Inferior parietal cortex (tissue), 1 donor: ENCODE measurements at regions not wholly inside any gene's neighbourhood (a gene's known extent, or its start where the extent isn't known, plus 50 kb on each side); places are given as distances from the start of the nearest gene placed in this dataset.

Source experiments
- DNase-seq: peaks from one replicate; pipeline ENCODE4 v3.0.0-alpha.2; 2016; ENCODE audit errors: extremely low spot score

DNA sequence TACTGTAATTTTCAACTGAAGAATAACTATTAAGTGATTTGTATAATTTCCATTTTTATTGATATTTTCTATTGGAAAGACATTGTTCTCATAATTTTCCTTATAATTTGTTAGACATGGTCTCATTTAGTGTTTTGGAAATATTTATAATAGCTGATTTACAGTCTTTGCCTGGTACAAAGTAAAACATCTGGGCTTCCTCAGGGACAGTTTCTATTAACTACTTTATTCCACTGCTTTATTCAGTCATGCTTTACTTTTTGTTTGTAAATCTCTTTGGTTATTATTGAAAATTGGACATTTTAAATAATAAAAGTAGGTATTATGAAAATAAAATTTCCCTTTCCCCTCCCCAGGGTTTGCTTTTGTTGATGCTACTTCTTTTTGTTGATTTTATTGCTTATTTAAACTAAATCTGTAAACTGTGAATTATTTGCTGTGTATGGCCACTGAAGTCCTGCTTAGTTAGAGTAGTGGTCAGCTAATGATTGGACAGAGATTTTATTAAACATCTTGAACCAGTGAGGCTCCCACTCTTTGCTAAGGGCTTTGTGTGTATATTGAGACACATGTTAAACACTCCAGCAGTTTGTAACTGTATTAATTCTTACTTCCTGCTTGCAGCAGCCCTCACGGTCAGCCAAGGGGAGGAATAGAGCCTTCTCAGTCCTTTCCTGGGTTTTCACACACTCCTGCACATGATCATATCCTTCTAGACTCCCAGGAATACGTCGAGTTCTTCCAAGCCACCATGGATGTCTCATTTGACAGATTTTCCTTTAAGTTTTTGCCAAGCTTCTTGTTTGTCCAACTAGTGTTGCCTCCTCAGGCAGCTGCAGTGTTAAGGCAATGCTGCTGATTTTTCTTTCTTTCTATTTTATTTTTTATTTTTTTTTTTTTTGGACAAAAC lies 994.6 kb upstream of the PRMT6 start:
- no peak for DNase-seq

- no peak for DNase-seq
These were observed 993.0 kb upstream of the PRMT6 start for GRCh38 chr1:106063510-106063909.

DNA sequence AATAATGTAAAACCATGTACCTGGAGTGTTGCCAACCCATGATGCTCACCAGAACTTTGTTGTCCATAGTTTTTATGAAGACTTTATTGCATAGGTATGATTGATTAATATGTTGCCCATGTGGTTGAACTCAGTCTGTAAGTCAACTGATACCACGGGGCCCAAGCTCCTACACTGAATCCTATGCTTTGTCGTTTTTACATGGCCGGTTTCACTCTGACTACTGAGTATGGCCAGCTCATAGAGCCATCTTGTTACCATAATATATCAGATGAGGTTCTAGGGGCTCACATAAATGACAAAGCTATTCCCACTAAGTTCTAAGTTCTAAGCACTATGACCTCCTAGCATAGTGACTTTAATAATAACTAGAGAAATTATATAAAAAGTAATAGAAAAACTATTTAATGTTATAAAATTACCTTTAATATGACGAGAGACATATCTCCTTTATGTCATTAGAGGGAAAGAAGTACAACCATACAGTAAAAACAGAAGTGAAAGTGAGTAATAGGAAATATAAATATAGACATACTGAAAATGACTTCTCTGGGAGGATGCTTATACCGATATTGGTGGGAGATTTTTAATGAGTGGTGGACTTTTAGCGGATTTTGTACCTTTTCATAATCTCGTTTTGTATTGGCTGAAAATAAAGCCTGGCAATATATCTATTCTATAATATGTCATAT lies 983.4 kb upstream of the PRMT6 start:
- DNase-seq = no peak

GRCh38 chr1:106080608-106081325 lies 975.7 kb upstream of the PRMT6 start:
- no peak for DNase-seq

DNA sequence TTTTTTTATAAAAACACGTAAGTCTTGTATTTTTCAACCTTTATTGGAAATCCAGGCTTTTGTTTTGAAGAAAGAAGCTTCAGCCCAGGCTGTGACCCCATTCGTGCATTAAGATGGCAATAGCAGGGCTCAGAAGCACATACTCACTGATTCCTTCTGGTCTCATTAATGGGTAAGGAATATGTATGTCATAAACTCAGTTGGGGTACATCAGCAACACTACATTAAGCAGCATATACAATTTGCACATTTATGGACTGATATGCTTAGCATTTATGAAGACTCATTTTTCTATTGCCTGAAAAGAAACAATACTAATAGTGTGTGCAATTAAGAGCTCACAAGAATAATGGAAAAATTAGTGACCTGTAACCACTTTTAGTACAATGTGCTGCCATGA lies 945.4 kb upstream of the PRMT6 start:
- DNase-seq = no peak

DNA sequence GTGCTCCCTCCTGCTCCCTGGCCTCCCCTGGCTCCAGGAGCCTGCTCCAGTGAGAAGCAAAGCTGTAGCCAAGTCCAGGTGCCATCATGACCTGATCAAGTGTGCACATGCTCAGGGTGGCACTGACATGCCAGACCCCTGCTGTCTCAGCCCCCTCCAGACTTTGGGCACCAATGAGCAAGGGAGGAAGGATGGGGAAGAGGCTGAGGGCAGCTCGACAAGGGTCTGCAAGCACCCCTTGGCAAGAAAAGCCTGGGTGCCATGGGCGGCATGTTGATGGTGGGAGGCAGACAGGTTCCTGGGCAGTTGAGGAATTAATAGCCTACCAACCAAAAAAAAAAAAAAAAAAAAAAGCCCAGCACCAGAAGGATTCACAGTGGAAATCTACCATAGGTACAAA lies 942.6 kb upstream of the PRMT6 start:
- DNase-seq = no peak

- DNase-seq = no peak
These were observed 935.7 kb upstream of the PRMT6 start for GRCh38 chr1:106120789-106121188.

DNA sequence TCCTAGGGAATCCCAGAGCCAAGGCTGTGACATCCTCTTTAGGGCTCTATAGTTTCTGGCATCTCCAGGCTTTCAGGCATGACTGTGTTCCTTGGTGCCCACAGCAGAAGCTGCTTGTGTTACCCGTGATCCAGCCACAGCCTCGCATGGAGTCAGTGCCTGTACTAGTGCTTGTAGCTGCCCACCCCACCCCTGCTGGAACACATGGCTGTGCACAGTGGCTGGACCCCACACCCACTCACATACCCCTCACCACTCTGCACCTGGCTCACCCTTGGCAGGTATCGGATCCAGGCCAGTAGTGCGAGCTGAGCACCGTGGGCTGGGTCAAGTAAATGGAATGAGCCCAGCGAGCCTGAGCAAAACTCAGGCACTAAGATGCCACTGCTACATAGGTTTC lies 934.7 kb upstream of the PRMT6 start:
- DNase-seq = no peak

DNA sequence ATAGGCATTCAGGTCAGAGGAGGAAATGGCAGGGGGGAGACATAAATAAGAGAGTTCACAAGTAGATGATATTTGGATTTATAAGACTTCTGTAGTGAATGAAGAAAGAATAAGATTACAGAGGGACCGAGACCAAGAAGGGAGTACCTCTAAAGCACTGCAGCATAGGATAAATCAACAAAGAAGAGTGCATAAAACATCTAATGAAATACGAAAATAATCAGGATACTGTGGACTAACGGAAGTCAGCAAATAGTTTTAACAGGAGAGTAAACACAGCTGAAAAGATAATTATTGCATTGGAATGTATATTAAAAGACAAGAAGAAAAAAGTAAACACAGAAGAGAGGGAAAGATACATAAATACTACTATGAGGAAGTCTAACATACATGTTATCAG lies 921.9 kb upstream of the PRMT6 start:
- DNase-seq = no peak

- DNase-seq = no peak
These were observed 883.4 kb upstream of the PRMT6 start for GRCh38 chr1:106173101-106173500.

DNA sequence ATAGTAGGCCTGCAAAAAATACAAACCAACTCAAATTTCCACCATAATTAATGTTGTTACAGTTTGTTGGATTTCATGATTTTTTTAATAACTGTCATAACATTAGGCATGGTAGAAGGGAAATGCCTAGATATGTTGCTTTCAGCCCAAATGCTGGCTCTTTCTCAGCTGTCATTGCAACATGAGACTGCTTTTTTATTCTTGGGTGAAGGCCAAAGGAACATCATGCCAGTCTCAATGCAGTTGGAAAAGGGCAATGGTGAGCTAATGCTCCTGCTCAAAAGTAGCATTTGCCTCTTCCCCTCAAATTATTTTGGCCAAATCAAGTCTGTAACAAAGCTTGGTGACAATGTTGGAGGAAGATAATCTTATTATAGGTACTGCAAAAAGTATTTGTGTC lies 877.7 kb upstream of the PRMT6 start:
- DNase-seq = no peak

GRCh38 chr1:106181866-106182265 lies 874.6 kb upstream of the PRMT6 start:
- no peak for DNase-seq

DNA sequence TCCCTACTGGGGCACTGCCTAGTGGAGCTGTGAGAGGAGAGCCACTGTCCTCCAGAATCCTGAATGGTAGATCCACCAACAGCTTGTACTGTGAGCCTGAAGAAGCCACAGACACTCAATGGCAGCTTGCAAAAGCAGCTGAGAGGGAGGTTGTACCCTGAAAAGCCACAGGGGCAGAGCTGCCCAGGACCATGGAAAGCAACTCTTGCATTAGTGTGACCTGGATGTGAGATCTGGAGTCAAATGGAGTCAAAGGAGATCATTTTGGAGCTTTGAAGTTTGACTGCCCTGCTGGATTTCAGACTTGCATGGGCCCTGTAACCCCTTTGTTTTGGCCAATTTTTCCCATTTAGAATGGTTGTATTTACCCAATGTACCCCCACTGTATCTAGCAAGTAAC lies 871.4 kb upstream of the PRMT6 start:
- no peak for DNase-seq

- no peak for DNase-seq
These were observed 866.7 kb upstream of the PRMT6 start for GRCh38 chr1:106189780-106190179.

DNA sequence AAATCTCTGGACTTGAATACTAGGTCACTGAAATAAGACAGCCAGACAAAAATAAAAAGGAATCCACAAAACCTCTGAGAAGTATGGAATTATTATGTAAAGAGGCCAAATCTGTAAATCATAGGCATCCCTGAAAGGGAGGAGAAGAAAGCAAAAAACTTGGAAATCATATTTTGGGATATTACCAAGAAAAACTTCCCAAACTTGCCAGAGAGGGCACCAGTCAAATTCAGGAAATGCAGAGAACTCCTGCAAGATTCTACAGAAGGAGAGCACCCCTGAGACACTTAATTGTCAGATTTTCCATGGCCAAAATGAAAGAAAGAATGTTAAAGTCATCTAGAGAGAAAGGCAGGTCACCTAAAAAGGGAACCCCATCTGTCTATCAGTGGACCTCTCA lies 862.3 kb upstream of the PRMT6 start:
- DNase-seq = no peak

DNA sequence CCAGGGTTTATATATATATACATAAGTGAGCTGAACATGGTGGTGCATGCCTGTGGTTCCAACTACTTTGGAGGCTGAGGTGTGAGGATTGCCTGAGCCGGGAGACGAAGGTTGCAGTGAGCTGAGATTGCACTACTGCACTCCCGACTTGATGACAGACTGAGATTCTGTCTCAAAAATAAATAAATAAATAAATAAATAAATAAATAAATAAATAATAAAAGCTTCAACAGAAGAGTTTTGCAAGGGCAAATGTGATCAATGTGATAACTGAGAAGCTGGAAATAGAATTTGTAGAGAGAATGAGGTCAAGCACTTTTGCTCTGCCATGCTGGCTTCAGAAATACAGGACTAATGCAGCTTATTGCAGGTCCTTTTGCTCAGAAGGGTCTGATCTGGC lies 855.8 kb upstream of the PRMT6 start:
- no peak for DNase-seq

GRCh38 chr1:106207185-106207584 lies 849.3 kb upstream of the PRMT6 start:
- no peak for DNase-seq

DNA sequence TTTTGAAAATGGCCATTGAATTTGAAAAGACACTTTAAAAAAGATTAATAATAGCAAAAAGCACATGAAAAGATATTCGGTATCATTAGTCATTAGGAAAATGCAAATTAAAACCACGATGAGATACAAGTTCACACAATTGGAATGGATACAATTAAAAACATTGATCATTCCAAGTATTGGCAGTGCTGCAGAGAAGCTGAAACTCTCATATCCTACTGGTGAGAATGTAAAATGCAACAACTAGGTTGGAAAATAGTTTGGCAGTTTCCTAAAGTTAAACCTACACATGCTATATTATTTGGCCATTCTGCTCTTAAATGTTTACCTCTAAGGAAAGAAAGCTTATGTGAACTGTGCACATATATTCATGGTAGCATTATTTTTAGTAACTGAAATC lies 838.7 kb upstream of the PRMT6 start:
- no peak for DNase-seq

DNA sequence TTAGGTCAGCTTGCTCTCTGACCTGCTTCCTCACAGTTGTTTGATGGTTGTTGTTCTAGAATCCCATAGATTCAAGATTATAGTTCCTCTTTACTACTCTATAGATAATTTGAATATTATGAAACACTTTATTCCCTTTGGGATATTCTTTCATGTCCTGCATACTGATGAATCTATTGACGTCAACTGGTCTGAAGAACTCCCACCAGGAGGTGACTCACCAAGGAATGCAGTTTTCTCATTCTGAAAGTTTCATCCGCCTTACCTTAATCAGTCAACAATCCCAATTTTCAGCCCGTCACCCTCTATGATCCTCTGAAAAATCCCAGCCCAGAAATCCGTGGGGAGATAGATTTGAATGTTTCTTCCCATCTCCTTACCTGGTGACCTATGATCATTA lies 834.1 kb upstream of the PRMT6 start:
- DNase-seq = no peak

GRCh38 chr1:106223213-106223612 lies 833.3 kb upstream of the PRMT6 start:
- DNase-seq = no peak

DNA sequence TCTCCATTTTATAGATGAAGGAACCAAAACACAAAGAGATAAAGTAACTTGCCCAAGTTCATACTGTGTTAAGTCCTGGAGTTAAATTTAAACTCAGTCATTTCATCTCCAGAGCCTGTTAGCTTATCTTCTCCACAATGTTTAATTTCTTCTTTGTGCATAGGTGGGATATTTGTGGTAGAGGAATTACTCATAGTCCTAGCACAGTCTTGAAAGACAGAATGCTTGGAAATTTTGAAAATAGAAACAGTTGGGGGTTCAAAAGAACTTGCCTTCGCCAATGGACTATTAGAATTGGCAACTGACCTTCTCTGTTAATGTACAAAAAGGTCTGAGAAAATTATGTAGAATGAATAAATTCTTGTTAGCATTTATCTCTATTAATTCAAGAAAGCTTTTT lies 832.0 kb upstream of the PRMT6 start:
- DNase-seq = no peak

- DNase-seq = no peak
These were observed 831.1 kb upstream of the PRMT6 start for GRCh38 chr1:106225403-106225802.

- no peak for DNase-seq
These were observed 829.9 kb upstream of the PRMT6 start for GRCh38 chr1:106226550-106226949.
